ENCODE measurements at regions not wholly inside any gene's neighbourhood (a gene's known extent, or its start where the extent isn't known, plus 50 kb on each side); places are given as distances from the start of the nearest gene placed in this dataset.

GRCh38 chr2:67977464-67977863 is 85.3 kb downstream of the C1D start:
- Mint-ChIP-seq H3K36me3 (ENCODE audit: low read depth) (peaks cover 4% of the 10 kb centered on the region), H3K27ac (no peak overlapping the region), H3K27me3 (ENCODE audit: insufficient read depth, low read depth, poor library complexity) (no peaks in the 10 kb centered on the region), H3K4me1 (no peaks in the 10 kb centered on the region), H3K4me3 (no peak overlapping the region), H3K9me3 (peaks cover 4% of the 10 kb centered on the region; the same call in 1 of the 3 replicates)
- DNase-seq (ENCODE audit: low spot score) (no peak), ATAC-seq (no peak)
- no peaks in the 10 kb centered on the region for H4K20me1 ChIP-seq (replicated peaks; ENCODE audit: insufficient read depth)
- H3K4me2 ChIP-seq: no peak overlapping the region
- peaks cover 8% of the 10 kb centered on the region for H3K36me3 ChIP-seq (ENCODE audit: insufficient read depth)
- H2AFZ ChIP-seq: no peak overlapping the region
- H3K27ac ChIP-seq (ENCODE audit: low read depth): no peak overlapping the region
- no peaks in the 10 kb centered on the region for H3K4me1 ChIP-seq (ENCODE audit: insufficient read depth)
- no peaks in the 10 kb centered on the region for H3K79me2 ChIP-seq (replicated peaks; ENCODE audit: insufficient read depth)
- no peak for TF ChIP-seq ZNF462 (CRISPR knock-in tag; IDR thresholded peaks at IDR 0.05)
- no peak for TF ChIP-seq ZNF331 (CRISPR knock-in tag; IDR thresholded peaks at IDR 0.05; ENCODE audit: low read depth)
- TF ChIP-seq ZNF114 (CRISPR knock-in tag; IDR thresholded peaks at IDR 0.05): no peak
- TF ChIP-seq EZH2 (IDR thresholded peaks at IDR 0.05; ENCODE audit: low read depth, unreplicated experiment): no peak
- no peak for TF ChIP-seq POLR2AphosphoS5 (IDR thresholded peaks at IDR 0.05; ENCODE audit: low read depth)
- TF ChIP-seq STAT1 (IDR thresholded peaks at IDR 0.05; ENCODE audit: unreplicated experiment): no peak
- no peak for TF ChIP-seq JUNB (IDR thresholded peaks at IDR 0.05; ENCODE audit: unreplicated experiment)
- no peak for TF ChIP-seq REST (IDR thresholded peaks at IDR 0.05; ENCODE audit: unreplicated experiment)
- no peak for TF ChIP-seq NANOG (IDR thresholded peaks at IDR 0.05; ENCODE audit: borderline replicate concordance)
- no peak for TF ChIP-seq EZH2phosphoT487 (IDR thresholded peaks at IDR 0.05; ENCODE audit: unreplicated experiment)
- TF ChIP-seq ETS1 (IDR thresholded peaks at IDR 0.05): no peak
- TF ChIP-seq CREB1 (CRISPR knock-in tag; IDR thresholded peaks at IDR 0.05; ENCODE audit: low read depth): no peak
- no peak for TF ChIP-seq CTCF (conservative IDR thresholded peaks at IDR 0.05; ENCODE audit: low read depth in 2 of 2)
- no peaks in the 10 kb centered on the region for H3F3A ChIP-seq (replicated peaks; ENCODE audit: low read depth)
- peaks cover 3% of the 10 kb centered on the region; the same call in 1 of the 2 replicates for H3K9me2 ChIP-seq (ENCODE audit: insufficient read depth)
- H3K27me3 ChIP-seq (ENCODE audit: insufficient read depth): no peaks in the 10 kb centered on the region
- no peak overlapping the region for H3K4me3 ChIP-seq
